ENCODE measurements at regions not wholly inside any gene's neighbourhood (a gene's known extent, or its start where the extent isn't known, plus 50 kb on each side); places are given as distances from the start of the nearest gene placed in this dataset.

GRCh38 chr18:46406539-46406932, 250.5 kb downstream of the LOXHD1 start:
- Histone ChIP-seq H3K9me3 (ENCODE audit: control insufficient read depth in 4 of 4, low read length in 3 of 4) (no peaks in the 10 kb centered on the region), H3K27ac (ENCODE audit: low read depth in 1 of 2, low read length in 2 of 2) (no peak overlapping the region), H3K27me3 (ENCODE audit: control insufficient read depth in 4 of 4, insufficient read depth in 4 of 4, low read length in 3 of 4) (no peaks in the 10 kb centered on the region), H3K4me1 (ENCODE audit: control insufficient read depth in 4 of 4, insufficient read depth in 4 of 4, low read length in 3 of 4) (peaks cover 0 to 3% (median 2%) of the 10 kb centered on the region in 4 donors), H3K9ac (ENCODE audit: low read depth in 1 of 2, low read length in 2 of 2) (no peak overlapping the region), H3K4me3 (ENCODE audit: low read depth in 1 of 3, low read length in 3 of 3) (no peak overlapping the region), H3K36me3 (ENCODE audit: control insufficient read depth in 4 of 4, insufficient read depth in 3 of 4, low read depth in 1 of 4, low read length in 3 of 4) (no peaks in the 10 kb centered on the region)
- TF ChIP-seq TAF1 (conservative IDR thresholded peaks at IDR 0.05) (no peak), YY1 (IDR thresholded peaks at IDR 0.05) (no peak), GABPA (IDR thresholded peaks at IDR 0.05 in 1 of 2, conservative IDR thresholded peaks at IDR 0.05 in 1 of 2) (no peak), ZBTB33 (IDR thresholded peaks at IDR 0.05) (no peak), HNF4A (conservative IDR thresholded peaks at IDR 0.05) (no peak), HNF4G (IDR thresholded peaks at IDR 0.05) (no peak), RXRA (IDR thresholded peaks at IDR 0.05) (no peak), SP1 (IDR thresholded peaks at IDR 0.05) (no peak)
- DNase-seq (ENCODE audit: low spot score), result no peak
- 79% methylated on average over 4 of the region's 4 CpGs for WGBS

GRCh38 chr18:46407486-46408166, 249.4 kb downstream of the LOXHD1 start:
- no peak for DNase-seq (ENCODE audit: low spot score)

GRCh38 chr18:46408334-46408987, 248.6 kb downstream of the LOXHD1 start:
- Histone ChIP-seq H3K27me3 (ENCODE audit: control insufficient read depth in 4 of 4, insufficient read depth in 4 of 4, low read length in 3 of 4) (no peaks in the 10 kb centered on the region), H3K4me3 (ENCODE audit: low read depth in 1 of 3, low read length in 3 of 3) (no peak overlapping the region), H3K4me1 (ENCODE audit: control insufficient read depth in 4 of 4, insufficient read depth in 4 of 4, low read length in 3 of 4) (peaks cover 10 to 21% (median 19%) of the 10 kb centered on the region in 4 donors), H3K36me3 (ENCODE audit: control insufficient read depth in 4 of 4, insufficient read depth in 3 of 4, low read depth in 1 of 4, low read length in 3 of 4) (no peaks in the 10 kb centered on the region), H3K9ac (ENCODE audit: low read depth in 1 of 2, low read length in 2 of 2) (no peak overlapping the region), H3K9me3 (ENCODE audit: control insufficient read depth in 4 of 4, low read length in 3 of 4) (no peaks in the 10 kb centered on the region), H3K27ac (ENCODE audit: low read depth in 1 of 2, low read length in 2 of 2) (no peak overlapping the region)
- no peak for DNase-seq (ENCODE audit: low spot score)
- no peak for TF ChIP-seq SP1 (IDR thresholded peaks at IDR 0.05)
- TF ChIP-seq RAD21 (IDR thresholded peaks at IDR 0.05), result peak in 1 of 2 donors; percentile 51
- TF ChIP-seq, protein P1, sequence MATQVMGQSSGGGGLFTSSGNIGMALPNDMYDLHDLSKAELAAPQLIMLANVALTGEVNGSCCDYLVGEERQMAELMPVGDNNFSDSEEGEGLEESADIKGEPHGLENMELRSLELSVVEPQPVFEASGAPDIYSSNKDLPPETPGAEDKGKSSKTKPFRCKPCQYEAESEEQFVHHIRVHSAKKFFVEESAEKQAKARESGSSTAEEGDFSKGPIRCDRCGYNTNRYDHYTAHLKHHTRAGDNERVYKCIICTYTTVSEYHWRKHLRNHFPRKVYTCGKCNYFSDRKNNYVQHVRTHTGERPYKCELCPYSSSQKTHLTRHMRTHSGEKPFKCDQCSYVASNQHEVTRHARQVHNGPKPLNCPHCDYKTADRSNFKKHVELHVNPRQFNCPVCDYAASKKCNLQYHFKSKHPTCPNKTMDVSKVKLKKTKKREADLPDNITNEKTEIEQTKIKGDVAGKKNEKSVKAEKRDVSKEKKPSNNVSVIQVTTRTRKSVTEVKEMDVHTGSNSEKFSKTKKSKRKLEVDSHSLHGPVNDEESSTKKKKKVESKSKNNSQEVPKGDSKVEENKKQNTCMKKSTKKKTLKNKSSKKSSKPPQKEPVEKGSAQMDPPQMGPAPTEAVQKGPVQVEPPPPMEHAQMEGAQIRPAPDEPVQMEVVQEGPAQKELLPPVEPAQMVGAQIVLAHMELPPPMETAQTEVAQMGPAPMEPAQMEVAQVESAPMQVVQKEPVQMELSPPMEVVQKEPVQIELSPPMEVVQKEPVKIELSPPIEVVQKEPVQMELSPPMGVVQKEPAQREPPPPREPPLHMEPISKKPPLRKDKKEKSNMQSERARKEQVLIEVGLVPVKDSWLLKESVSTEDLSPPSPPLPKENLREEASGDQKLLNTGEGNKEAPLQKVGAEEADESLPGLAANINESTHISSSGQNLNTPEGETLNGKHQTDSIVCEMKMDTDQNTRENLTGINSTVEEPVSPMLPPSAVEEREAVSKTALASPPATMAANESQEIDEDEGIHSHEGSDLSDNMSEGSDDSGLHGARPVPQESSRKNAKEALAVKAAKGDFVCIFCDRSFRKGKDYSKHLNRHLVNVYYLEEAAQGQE (IDR thresholded peaks at IDR 0.05), result no peak
- WGBS, result 82% methylated on average over 6 of the region's 6 CpGs

More at GRCh38 chr18:46407486-46408166, 249.4 kb downstream of the LOXHD1 start:
- Histone ChIP-seq H3K4me3 (ENCODE audit: low read depth in 1 of 3, low read length in 3 of 3) (no peak overlapping the region), H3K27ac (ENCODE audit: low read depth in 1 of 2, low read length in 2 of 2) (no peak overlapping the region), H3K36me3 (ENCODE audit: control insufficient read depth in 4 of 4, insufficient read depth in 3 of 4, low read depth in 1 of 4, low read length in 3 of 4) (no peaks in the 10 kb centered on the region), H3K9ac (ENCODE audit: low read depth in 1 of 2, low read length in 2 of 2) (no peak overlapping the region), H3K4me1 (ENCODE audit: control insufficient read depth in 4 of 4, insufficient read depth in 4 of 4, low read length in 3 of 4) (peaks cover 4 to 13% (median 10%) of the 10 kb centered on the region in 4 donors), H3K9me3 (ENCODE audit: control insufficient read depth in 4 of 4, low read length in 3 of 4) (no peaks in the 10 kb centered on the region), H3K27me3 (ENCODE audit: control insufficient read depth in 4 of 4, insufficient read depth in 4 of 4, low read length in 3 of 4) (no peaks in the 10 kb centered on the region)
- WGBS, result 86% methylated on average over 6 of the region's 6 CpGs
- TF ChIP-seq HNF4G (IDR thresholded peaks at IDR 0.05) (no peak), JUND (IDR thresholded peaks at IDR 0.05) (no peak)

All from liver (tissue), 7 donors.